K562 (cell line): ENCODE measurements at regions not wholly inside any gene's neighbourhood (a gene's known extent, or its start where the extent isn't known, plus 50 kb on each side); places are given as distances from the start of the nearest gene placed in this dataset.

Source experiments
- CXXC5 ChIP-seq: fragments of 250-450 bp; sonication (Bioruptor Pico); IDR thresholded peaks from 2 replicates; pipeline ENCODE4 v1.8.0; 2022; ENCODE audit warnings: inconsistent platforms, mild to moderate bottlenecking, moderate library complexity
- HCFC1 ChIP-seq: IDR thresholded peaks from 2 replicates; pipeline ENCODE4 v1.6.1; 2012; ENCODE audit warnings: low read depth, low read length, improper control_type of control experiment
- HMG20B ChIP-seq: fragments of 250-450 bp; sonication (Bioruptor Pico); IDR thresholded peaks from 2 replicates; pipeline ENCODE4 v1.5.0; 2021; ENCODE audit warnings: mild to moderate bottlenecking
- KLF1 ChIP-seq: fragments of 450-650 bp; IDR thresholded peaks from 2 replicates; pipeline ENCODE4 v1.6.1; 2016; ENCODE audit warnings: missing genetic modification characterization, missing compliant biosample characterization
- MXI1 ChIP-seq: IDR thresholded peaks from 2 replicates; pipeline ENCODE4 v1.6.1; 2011; ENCODE audit warnings: low read depth, mild to moderate bottlenecking, improper control_type of control experiment, low read length
- NCOA1 ChIP-seq: fragments of 450-650 bp; IDR thresholded peaks from 2 replicates; pipeline ENCODE4 v1.6.1; 2016; ENCODE audit warnings: low read depth
- OTX1 ChIP-seq: fragments of 450-650 bp; formaldehyde crosslinking; IDR thresholded peaks from 2 replicates; pipeline ENCODE4 v1.4.0; 2022; ENCODE audit warnings: mild to moderate bottlenecking
- PPARD ChIP-seq: fragments of 250-450 bp; sonication (Bioruptor Pico); IDR thresholded peaks from 2 replicates; pipeline ENCODE4 v1.8.0; 2022; ENCODE audit warnings: inconsistent platforms, mild to moderate bottlenecking, moderate library complexity
- SNRNP70 ChIP-seq: fragments of 200-400 bp; formaldehyde crosslinking; optimal IDR thresholded peaks from 2 replicates; pipeline ENCODE3; 2017; ENCODE audit warnings: low read depth, low read length
- ZNF778 ChIP-seq: fragments of 450-650 bp; formaldehyde crosslinking; IDR thresholded peaks from 2 replicates; pipeline ENCODE4 v1.4.0; 2020; ENCODE audit warnings: mild to moderate bottlenecking, moderate library complexity
- ZNF780A ChIP-seq: fragments of 250-450 bp; sonication (Bioruptor Pico); IDR thresholded peaks from 2 replicates; pipeline ENCODE4 v1.5.0; 2021; ENCODE audit warnings: mild to moderate bottlenecking
- TF ChIP-seq, protein P1 (sequence below), 2 experiments: fragments of 450-650 bp in 1 of 2; sonication (generic) in 1 of 2; formaldehyde crosslinking in 1 of 2; IDR thresholded peaks; 2 replicates each; pipeline versions ENCODE4 v1.7.1 to v1.9.0; 2016 to 2022; ENCODE audit warnings: inconsistent platforms in 1 of 2, mild to moderate bottlenecking in 1 of 2, missing genetic modification reagents in 1 of 2
- TF ChIP-seq, protein P2 (sequence below): fragments of 250-450 bp; sonication (Bioruptor Pico); IDR thresholded peaks from 2 replicates; pipeline ENCODE4 v1.5.0; 2021; ENCODE audit warnings: mild to moderate bottlenecking, moderate library complexity
- TF ChIP-seq, protein P3 (sequence below): fragments of 250-450 bp; sonication (Bioruptor Pico); IDR thresholded peaks from 2 replicates; pipeline ENCODE4 v1.5.0; 2021; ENCODE audit warnings: mild to moderate bottlenecking, borderline replicate concordance

DNA sequence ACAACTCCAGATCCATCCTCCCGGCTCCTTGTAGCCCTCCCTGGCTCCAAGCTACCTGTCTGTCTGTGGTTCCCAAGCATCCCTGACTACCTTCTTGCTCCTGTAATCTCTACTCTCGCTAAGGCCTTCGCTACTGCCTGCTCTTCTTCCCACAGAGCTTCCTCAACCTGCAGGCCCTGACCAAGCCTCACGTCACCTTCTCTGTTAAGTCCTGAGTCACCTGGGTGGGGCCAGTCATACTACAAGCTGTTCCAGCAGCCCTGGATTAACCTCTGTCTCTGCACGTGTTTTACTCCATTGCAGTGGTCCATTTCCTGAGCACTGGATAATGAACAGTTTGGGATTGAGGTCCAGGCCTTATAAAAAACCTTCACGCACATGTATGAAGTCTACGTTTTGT lies 770.7 kb downstream of the BCL11B start (continued):
- TF ChIP-seq, protein P1, sequence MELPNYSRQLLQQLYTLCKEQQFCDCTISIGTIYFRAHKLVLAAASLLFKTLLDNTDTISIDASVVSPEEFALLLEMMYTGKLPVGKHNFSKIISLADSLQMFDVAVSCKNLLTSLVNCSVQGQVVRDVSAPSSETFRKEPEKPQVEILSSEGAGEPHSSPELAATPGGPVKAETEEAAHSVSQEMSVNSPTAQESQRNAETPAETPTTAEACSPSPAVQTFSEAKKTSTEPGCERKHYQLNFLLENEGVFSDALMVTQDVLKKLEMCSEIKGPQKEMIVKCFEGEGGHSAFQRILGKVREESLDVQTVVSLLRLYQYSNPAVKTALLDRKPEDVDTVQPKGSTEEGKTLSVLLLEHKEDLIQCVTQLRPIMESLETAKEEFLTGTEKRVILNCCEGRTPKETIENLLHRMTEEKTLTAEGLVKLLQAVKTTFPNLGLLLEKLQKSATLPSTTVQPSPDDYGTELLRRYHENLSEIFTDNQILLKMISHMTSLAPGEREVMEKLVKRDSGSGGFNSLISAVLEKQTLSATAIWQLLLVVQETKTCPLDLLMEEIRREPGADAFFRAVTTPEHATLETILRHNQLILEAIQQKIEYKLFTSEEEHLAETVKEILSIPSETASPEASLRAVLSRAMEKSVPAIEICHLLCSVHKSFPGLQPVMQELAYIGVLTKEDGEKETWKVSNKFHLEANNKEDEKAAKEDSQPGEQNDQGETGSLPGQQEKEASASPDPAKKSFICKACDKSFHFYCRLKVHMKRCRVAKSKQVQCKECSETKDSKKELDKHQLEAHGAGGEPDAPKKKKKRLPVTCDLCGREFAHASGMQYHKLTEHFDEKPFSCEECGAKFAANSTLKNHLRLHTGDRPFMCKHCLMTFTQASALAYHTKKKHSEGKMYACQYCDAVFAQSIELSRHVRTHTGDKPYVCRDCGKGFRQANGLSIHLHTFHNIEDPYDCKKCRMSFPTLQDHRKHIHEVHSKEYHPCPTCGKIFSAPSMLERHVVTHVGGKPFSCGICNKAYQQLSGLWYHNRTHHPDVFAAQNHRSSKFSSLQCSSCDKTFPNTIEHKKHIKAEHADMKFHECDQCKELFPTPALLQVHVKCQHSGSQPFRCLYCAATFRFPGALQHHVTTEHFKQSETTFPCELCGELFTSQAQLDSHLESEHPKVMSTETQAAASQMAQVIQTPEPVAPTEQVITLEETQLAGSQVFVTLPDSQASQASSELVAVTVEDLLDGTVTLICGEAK (IDR thresholded peaks at IDR 0.05) = no peak
- TF ChIP-seq, protein P1 (CRISPR knock-in tag; IDR thresholded peaks at IDR 0.05) = no peak
- TF ChIP-seq MXI1 = no peak
- no peak for TF ChIP-seq ZNF778
- TF ChIP-seq, protein P2, sequence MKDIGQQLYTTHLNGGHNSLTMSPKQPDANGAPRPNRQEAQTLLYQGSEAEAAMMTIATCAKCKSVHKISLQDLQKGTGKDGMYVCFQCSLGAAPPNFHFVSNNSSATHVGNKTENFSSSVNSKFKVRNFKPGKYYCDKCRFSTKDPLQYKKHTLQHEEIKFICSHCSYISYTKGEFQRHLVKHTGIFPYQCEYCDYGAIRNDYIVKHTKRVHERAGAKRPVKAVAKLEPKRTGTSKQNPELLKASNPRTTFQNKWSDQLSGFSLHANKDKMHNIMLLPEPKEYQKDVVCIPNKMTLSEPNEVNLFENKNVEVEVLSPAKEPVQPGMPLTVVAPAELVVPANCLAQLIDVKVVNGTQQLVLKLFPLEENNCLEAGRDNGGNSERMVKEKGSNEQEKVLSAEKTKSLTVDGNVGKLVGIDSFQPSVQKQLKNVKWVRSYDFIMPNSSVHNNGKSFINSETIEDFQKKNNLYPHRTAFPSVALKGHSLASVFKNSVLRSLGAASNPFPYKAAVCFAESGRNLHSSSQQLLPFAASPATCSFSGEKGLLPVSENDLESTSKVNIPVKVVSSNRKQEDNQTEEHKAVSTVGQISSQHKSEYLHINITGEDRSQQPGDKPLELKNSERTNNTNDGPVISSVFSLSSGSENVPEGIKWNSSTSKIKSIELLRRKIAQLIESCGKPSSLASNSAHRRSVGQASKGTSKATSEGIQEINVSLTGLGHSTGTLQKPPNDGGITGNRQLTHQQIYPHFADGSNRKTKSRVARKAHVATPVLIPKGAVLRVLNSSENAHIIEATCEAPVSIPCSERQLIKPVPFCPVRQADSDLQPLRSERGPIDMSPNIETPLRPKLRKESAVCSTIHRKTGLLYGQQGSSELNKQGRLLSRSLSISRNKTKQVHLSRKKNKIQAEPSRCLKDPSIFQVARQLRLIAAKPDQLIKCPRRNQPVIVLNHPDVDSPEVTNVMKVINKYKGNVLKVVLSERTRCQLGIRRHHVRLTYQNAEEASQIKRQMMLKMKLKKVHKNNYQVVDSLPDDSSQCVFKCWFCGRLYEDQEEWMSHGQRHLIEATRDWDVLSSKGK (CRISPR knock-in tag) = no peak
- TF ChIP-seq KLF1 = no peak
- TF ChIP-seq HMG20B (CRISPR knock-in tag) = no peak
- TF ChIP-seq PPARD = no peak
- TF ChIP-seq HCFC1 = no peak
- TF ChIP-seq SNRNP70 = no peak
- no peak for TF ChIP-seq CXXC5 (CRISPR knock-in tag)
- no peak for TF ChIP-seq ZNF780A (CRISPR knock-in tag)
- TF ChIP-seq OTX1 (CRISPR knock-in tag) = no peak
- no peak for TF ChIP-seq NCOA1
- TF ChIP-seq, protein P3, sequence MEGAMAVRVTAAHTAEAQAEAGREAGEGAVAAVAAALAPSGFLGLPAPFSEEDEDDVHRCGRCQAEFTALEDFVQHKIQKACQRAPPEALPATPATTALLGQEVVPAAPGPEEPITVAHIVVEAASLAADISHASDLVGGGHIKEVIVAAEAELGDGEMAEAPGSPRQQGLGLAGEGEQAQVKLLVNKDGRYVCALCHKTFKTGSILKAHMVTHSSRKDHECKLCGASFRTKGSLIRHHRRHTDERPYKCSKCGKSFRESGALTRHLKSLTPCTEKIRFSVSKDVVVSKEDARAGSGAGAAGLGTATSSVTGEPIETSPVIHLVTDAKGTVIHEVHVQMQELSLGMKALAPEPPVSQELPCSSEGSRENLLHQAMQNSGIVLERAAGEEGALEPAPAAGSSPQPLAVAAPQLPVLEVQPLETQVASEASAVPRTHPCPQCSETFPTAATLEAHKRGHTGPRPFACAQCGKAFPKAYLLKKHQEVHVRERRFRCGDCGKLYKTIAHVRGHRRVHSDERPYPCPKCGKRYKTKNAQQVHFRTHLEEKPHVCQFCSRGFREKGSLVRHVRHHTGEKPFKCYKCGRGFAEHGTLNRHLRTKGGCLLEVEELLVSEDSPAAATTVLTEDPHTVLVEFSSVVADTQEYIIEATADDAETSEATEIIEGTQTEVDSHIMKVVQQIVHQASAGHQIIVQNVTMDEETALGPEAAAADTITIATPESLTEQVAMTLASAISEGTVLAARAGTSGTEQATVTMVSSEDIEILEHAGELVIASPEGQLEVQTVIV (CRISPR knock-in tag) = no peak
